ENCODE measurements at regions not wholly inside any gene's neighbourhood (a gene's known extent, or its start where the extent isn't known, plus 50 kb on each side); places are given as distances from the start of the nearest gene placed in this dataset.

GRCh38 chr2:2674831-2675230, 343.8 kb upstream of the MYT1L start:
- no peak for DNase-seq

GRCh38 chr2:2673406-2673805, 342.3 kb upstream of the MYT1L start:
- no peak for DNase-seq

GRCh38 chr2:2672249-2672648, 341.2 kb upstream of the MYT1L start:
- DNase-seq, result no peak

- DNase-seq, result no peak
Measured at GRCh38 chr2:2671826-2672225, 340.8 kb upstream of the MYT1L start.

GRCh38 chr2:2669316-2669715, 338.2 kb upstream of the MYT1L start:
- no peak for DNase-seq

GRCh38 chr2:2668681-2669265, 337.7 kb upstream of the MYT1L start:
- no peak for DNase-seq

GRCh38 chr2:2667690-2668089, 336.6 kb upstream of the MYT1L start:
- no peak for DNase-seq

- DNase-seq, result no peak
Measured at GRCh38 chr2:2665834-2666133, 334.7 kb upstream of the MYT1L start.

- no peak for DNase-seq
Measured at GRCh38 chr2:2664989-2665833, 334.1 kb upstream of the MYT1L start.

- DNase-seq, result no peak
Measured at GRCh38 chr2:2663401-2664036, 332.4 kb upstream of the MYT1L start.

- no peak for DNase-seq
Measured at GRCh38 chr2:2662847-2663356, 331.8 kb upstream of the MYT1L start.

GRCh38 chr2:2662037-2662846, 331.2 kb upstream of the MYT1L start:
- DNase-seq, result no peak

GRCh38 chr2:2660789-2661355, 329.8 kb upstream of the MYT1L start:
- no peak for DNase-seq

- DNase-seq, result no peak
Measured at GRCh38 chr2:2657121-2657962, 326.3 kb upstream of the MYT1L start.

- DNase-seq, result no peak
Measured at GRCh38 chr2:2656115-2657011, 325.3 kb upstream of the MYT1L start.

GRCh38 chr2:2655453-2656114, 324.5 kb upstream of the MYT1L start:
- no peak for DNase-seq

- no peak for DNase-seq
Measured at GRCh38 chr2:2653231-2653630, 322.2 kb upstream of the MYT1L start.

GRCh38 chr2:2650608-2651375, 319.7 kb upstream of the MYT1L start:
- no peak for DNase-seq
